Activated T-helper 2 cell treated with anti-CD3 and anti-CD28 coated beads, Interferon-gamma antibody, Interleukin-2, Interleukin-4, amounts not matched to agents 10 μg/mL and 5 μg/mL and 100 μg/mL, durations not matched to agents 14 hours and 24 hours and 36 hours (primary cell): ENCODE measurements at regions not wholly inside any gene's neighbourhood (a gene's known extent, or its start where the extent isn't known, plus 50 kb on each side); places are given as distances from the start of the nearest gene placed in this dataset.

Experiments
- DNase-seq: peaks from one replicate; pipeline ENCODE4 v3.0.0; 2021; ENCODE audit warnings: low spot score
- H3K27ac Mint-ChIP-seq: one replicate; pipeline ENCODE4 v1.8.0; 2021; ENCODE audit warnings: mixed read lengths
- H3K27me3 Mint-ChIP-seq: one replicate; pipeline ENCODE4 v1.8.0; 2021; ENCODE audit warnings: low read depth, mixed read lengths
- H3K36me3 Mint-ChIP-seq: one replicate; pipeline ENCODE4 v1.8.0; 2021; ENCODE audit warnings: low read depth, mixed read lengths
- H3K4me1 Mint-ChIP-seq: one replicate; pipeline ENCODE4 v1.8.0; 2021; ENCODE audit warnings: low read depth, mixed read lengths
- H3K4me3 Mint-ChIP-seq: one replicate; pipeline ENCODE4 v1.8.0; 2021; ENCODE audit warnings: low read depth, mild to moderate bottlenecking, moderate library complexity, mixed read lengths
- H3K9me3 Mint-ChIP-seq: one replicate; pipeline ENCODE4 v1.8.0; 2021; ENCODE audit warnings: mixed read lengths
- intact Hi-C: fragments of 100-400 bp; cut with micrococcal nuclease; formaldehyde crosslinking; loops from one replicate; pipeline ENCODE4 v1.15.1; 2023

DNA sequence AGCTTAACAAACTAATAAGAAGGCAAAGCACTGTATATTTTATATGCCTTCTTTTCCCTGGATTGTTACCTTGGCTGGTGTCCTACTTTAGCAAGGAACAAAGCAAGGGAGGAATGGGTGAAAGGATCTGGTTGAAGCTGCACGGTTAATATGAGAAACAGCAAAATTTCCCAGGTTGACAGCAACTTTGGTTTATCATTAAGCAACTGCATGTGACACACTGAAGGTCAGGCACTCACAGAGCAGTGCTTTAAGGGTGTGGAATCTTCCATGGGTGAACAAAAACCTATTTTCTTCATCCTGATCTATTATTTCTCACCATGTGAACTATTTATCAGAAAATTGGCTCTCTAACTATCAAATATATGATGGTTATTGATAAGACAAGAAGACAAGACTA is 109.0 kb upstream of the ATP10B start:
- H3K27me3 Mint-ChIP-seq: peaks cover 1% of the 10 kb centered on the region
- no peak for DNase-seq
- H3K27ac Mint-ChIP-seq: no peak overlapping the region
- peaks cover 2% of the 10 kb centered on the region for H3K4me1 Mint-ChIP-seq
- no peaks in the 10 kb centered on the region for H3K9me3 Mint-ChIP-seq
- no peak overlapping the region for H3K4me3 Mint-ChIP-seq
- intact Hi-C loops: no loop called here
- H3K36me3 Mint-ChIP-seq: no peaks in the 10 kb centered on the region

DNA sequence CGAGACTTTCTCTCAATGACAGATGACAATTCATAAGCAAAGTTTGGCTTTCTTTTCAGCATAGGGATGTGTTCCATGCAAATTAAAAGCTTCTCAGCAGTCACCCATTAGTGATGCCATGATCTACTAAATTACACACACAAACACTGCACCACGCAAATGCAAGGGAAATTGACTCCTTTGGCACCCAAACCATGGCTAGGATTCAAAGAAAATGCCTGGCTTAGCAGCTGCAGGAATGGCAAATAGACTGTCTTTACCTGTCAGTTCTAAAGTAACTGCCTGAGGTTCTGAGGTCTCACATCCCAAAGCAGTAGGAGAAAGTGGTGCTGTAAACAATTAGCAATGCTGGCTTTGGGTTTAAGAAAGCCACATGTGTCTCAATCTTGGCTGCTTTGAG is 108.6 kb upstream of the ATP10B start:
- H3K27me3 Mint-ChIP-seq: peaks cover 1% of the 10 kb centered on the region
- DNase-seq: no peak
- H3K4me3 Mint-ChIP-seq: no peak overlapping the region
- H3K27ac Mint-ChIP-seq: no peak overlapping the region
- intact Hi-C loops: no loop called here
- no peaks in the 10 kb centered on the region for H3K36me3 Mint-ChIP-seq
- H3K4me1 Mint-ChIP-seq: peaks cover 2% of the 10 kb centered on the region
- no peaks in the 10 kb centered on the region for H3K9me3 Mint-ChIP-seq

DNA sequence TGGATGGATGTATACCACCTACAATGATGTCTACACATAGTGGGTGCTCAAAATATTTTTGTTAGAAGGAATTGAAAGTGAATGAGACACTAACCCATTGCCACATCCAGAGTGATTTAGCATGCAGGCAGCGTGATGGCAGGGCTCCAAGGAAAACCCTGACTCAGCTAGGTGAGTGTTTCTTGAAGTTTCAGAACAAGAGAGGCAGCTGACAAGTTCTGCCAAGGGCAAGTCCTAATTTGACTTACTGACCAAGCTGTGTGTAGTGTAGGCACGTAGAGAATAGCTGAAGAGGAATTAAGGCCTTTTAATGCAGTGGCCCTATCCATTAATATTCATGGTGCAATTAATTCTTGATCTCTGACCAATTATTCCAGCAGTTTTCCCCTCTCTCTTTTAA is 107.8 kb upstream of the ATP10B start:
- no peak for DNase-seq
- no peaks in the 10 kb centered on the region for H3K36me3 Mint-ChIP-seq
- no peak overlapping the region for H3K4me3 Mint-ChIP-seq
- H3K27me3 Mint-ChIP-seq: peaks cover 1% of the 10 kb centered on the region
- intact Hi-C loops: loop anchor here (10.0 kb wide), 1 partner anchor 455 kb away; no protein-coding TSS in a partner anchor
- no peak overlapping the region for H3K27ac Mint-ChIP-seq
- H3K4me1 Mint-ChIP-seq: peaks cover 2% of the 10 kb centered on the region
- no peaks in the 10 kb centered on the region for H3K9me3 Mint-ChIP-seq

DNA sequence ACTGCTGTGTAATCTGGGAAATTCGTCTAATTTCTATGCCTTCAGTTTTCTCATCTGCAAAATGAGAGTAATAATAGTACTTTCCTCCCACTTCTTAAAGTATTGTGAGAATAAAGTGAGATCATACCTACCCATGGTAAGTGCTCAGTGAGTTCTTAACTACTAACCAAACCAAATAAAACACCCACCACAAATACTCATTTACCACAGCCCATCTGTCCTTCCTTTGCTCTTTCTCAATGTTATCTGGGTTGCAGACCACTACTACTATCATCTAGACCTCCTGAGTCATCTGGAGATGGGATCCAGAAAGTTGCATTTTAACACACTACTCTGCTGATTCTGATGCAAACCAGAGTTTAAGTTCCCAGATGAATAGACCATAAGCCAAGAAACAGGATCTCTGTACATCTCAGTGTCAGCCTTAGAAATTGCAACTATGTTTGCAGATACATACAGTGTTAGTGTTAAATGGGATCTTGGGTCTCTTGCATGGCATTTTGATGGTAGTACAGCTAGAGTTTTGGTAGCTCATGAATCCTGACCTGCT is 105.4 kb upstream of the ATP10B start:
- no peaks in the 10 kb centered on the region for H3K36me3 Mint-ChIP-seq
- no peak for DNase-seq
- intact Hi-C loops: loop anchor here (10.0 kb wide), 1 partner anchor 453 kb away; no protein-coding TSS in a partner anchor

DNA sequence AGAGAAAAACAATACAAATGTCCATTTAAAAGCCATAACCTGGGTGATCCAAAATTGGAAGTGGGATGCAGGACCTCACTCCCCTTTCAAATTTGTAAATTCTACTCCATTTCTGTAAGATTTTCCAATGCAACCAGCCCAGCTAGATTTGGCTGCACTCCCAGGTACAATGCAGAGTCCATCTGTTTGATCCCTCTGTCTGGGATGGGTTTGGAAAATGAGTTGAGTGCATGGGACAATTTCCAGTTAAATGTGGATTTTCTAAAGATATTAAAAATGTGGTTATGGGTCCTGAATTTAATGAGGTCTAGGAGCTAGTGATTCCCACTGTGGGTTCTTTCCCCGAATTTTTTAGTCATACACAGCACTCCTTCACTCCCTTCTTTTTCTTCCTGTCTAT is 104.0 kb upstream of the ATP10B start:
- no peak overlapping the region for H3K27ac Mint-ChIP-seq
- DNase-seq: no peak
- no peaks in the 10 kb centered on the region for H3K9me3 Mint-ChIP-seq
- no peaks in the 10 kb centered on the region for H3K36me3 Mint-ChIP-seq
- no peaks in the 10 kb centered on the region for H3K27me3 Mint-ChIP-seq
- no peak overlapping the region for H3K4me3 Mint-ChIP-seq
- peaks cover 2% of the 10 kb centered on the region for H3K4me1 Mint-ChIP-seq
- intact Hi-C loops: loop anchor here (10.0 kb wide), 1 partner anchor 451 kb away; no protein-coding TSS in a partner anchor

More for the DNA sequence above, 105.4 kb upstream of the ATP10B start:
- Mint-ChIP-seq H3K27ac (no peak overlapping the region), H3K4me1 (peaks cover 2% of the 10 kb centered on the region), H3K9me3 (no peaks in the 10 kb centered on the region), H3K4me3 (no peak overlapping the region), H3K27me3 (no peaks in the 10 kb centered on the region)

DNA sequence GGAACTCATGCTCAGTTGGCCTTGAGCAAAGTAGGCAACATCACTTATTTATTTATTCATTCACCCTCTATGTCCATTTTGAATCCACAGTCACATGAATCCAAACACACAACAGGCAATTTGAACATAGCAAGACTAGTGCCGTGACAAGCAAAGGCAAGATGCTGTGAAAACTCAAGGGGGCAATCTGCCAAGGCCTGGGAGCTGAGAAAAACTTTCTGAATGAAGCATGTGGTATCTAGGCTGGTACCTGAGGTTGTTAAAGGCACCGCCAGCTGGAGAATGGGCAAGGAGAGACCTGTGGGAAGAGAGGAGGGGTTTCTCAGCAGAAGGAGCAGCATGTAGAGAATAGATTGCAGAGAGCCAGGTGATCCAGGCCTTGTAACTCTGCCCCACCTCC is 98.3 kb upstream of the ATP10B start:
- Mint-ChIP-seq H3K27ac (no peak overlapping the region), H3K36me3 (no peaks in the 10 kb centered on the region), H3K4me3 (no peak overlapping the region), H3K27me3 (peaks cover 3% of the 10 kb centered on the region), H3K9me3 (no peaks in the 10 kb centered on the region), H3K4me1 (no peaks in the 10 kb centered on the region)
- DNase-seq: no peak
- intact Hi-C loops: loop anchor here (10.0 kb wide), 1 partner anchor 446 kb away; no protein-coding TSS in a partner anchor

DNA sequence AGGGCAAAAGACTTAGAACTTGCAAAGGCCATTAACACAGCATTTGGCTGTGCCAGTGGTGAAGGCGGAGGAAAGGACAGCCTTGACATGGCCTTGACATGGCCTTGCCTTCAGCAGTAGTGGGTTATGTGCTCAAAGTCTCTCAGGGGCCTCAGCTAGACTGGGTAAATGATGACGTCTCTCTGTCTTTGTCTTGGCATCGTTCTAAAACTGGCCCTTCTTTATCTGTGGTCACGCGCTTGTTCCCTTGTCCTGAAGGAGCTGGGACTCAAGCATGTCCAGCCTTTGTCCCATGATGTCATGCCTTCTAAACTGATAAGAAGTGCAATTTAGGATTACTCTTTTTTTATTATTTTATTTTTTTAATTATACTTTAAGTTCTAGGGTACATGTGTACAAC is 88.7 kb upstream of the ATP10B start:
- H3K4me3 Mint-ChIP-seq: no peak overlapping the region
- H3K36me3 Mint-ChIP-seq: no peaks in the 10 kb centered on the region
- no peaks in the 10 kb centered on the region for H3K9me3 Mint-ChIP-seq
- no peaks in the 10 kb centered on the region for H3K4me1 Mint-ChIP-seq
- H3K27me3 Mint-ChIP-seq: peaks cover 1% of the 10 kb centered on the region
- H3K27ac Mint-ChIP-seq: no peak overlapping the region
- intact Hi-C loops: no loop called here
- no peak for DNase-seq

DNA sequence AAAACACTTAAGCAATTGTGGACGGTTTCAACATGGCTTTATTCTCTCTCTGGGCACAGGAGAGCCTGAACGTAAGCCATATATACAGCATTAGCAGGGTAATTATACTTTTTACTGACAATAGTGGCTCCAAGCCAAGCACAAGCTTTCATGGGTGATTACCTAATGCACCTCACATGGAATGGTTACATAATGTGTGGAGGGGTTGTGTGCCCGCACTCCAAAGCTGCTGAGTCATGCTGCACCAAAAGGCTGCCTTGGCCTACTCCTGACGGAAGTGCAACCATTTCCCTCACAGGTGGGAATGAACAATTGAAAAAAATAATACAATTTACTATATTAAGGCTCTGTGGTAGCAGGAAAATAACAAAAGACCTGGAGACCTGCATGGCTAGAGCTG is 86.5 kb upstream of the ATP10B start:
- intact Hi-C loops: no loop called here
- Mint-ChIP-seq H3K27me3 (no peaks in the 10 kb centered on the region), H3K4me3 (no peak overlapping the region), H3K27ac (no peak overlapping the region), H3K9me3 (no peaks in the 10 kb centered on the region), H3K36me3 (no peaks in the 10 kb centered on the region), H3K4me1 (no peaks in the 10 kb centered on the region)
- DNase-seq: no peak

DNA sequence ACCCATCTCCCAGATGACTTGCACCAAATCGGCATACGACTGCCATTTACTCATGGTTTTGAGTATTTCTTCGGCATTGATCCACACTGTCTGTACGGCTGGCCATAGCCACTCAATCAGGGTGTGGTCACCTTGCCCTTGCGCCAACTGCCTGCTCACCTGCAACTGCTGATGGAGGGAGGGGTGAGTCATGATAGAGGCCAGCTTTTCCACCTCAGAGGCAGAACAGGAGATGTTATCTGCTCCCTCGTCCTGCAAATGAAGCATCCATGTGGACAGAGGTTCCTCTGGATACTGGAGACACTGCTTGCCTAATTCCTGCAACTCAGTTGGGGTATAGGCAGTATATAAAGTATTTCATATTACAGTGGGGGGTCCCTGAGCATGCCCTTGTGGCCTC is 85.6 kb upstream of the ATP10B start:
- no peak for DNase-seq
- H3K27ac Mint-ChIP-seq: no peak overlapping the region
- H3K4me3 Mint-ChIP-seq: no peak overlapping the region
- intact Hi-C loops: no loop called here
- no peaks in the 10 kb centered on the region for H3K36me3 Mint-ChIP-seq
- no peaks in the 10 kb centered on the region for H3K9me3 Mint-ChIP-seq
- H3K27me3 Mint-ChIP-seq: no peaks in the 10 kb centered on the region
- H3K4me1 Mint-ChIP-seq: no peaks in the 10 kb centered on the region

DNA sequence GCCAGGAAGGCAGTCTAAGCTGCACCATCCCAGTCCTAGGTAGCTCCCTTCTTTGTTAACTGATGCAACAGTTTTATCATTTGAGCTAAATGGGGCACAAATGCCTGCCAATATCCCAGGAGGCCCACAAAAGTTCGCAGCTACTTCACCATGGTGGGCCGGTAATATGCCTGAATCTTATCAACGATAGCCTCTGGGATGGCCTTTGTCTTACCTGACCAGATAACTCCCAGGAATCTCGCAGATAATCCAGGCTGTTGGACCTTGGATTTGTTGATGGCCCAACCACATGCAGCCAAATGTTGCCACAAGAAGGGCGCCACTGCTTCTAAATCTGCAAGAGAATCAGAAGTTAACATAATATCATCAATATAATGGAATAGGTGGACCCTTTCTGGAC is 83.8 kb upstream of the ATP10B start:
- Mint-ChIP-seq H3K27me3 (no peaks in the 10 kb centered on the region), H3K4me1 (no peaks in the 10 kb centered on the region), H3K27ac (no peak overlapping the region), H3K4me3 (no peak overlapping the region), H3K9me3 (no peaks in the 10 kb centered on the region), H3K36me3 (no peaks in the 10 kb centered on the region)
- DNase-seq: no peak
- intact Hi-C loops: no loop called here

DNA sequence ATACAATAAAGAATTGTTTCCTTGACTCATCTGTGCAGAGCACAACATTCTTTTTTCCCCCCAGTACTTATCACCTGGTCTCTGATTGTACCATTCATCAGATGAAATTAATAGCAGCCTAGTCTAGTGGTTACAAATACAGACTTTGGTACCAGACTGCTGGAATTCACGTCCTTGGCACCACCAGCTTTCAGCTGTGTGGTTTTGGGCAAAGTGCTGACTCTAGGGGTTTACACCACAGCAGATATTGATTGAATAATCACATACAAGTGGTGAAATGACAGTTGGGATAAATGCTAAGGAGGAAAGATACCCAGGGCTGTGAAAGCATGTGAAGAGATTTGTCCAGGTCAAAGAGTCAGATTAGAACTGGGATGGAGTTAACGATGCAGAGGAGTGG is 79.3 kb upstream of the ATP10B start:
- H3K36me3 Mint-ChIP-seq: no peaks in the 10 kb centered on the region
- H3K9me3 Mint-ChIP-seq: no peaks in the 10 kb centered on the region
- no peak overlapping the region for H3K27ac Mint-ChIP-seq
- H3K4me3 Mint-ChIP-seq: no peak overlapping the region
- no peak for DNase-seq
- no peaks in the 10 kb centered on the region for H3K27me3 Mint-ChIP-seq
- no peaks in the 10 kb centered on the region for H3K4me1 Mint-ChIP-seq
- intact Hi-C loops: no loop called here

DNA sequence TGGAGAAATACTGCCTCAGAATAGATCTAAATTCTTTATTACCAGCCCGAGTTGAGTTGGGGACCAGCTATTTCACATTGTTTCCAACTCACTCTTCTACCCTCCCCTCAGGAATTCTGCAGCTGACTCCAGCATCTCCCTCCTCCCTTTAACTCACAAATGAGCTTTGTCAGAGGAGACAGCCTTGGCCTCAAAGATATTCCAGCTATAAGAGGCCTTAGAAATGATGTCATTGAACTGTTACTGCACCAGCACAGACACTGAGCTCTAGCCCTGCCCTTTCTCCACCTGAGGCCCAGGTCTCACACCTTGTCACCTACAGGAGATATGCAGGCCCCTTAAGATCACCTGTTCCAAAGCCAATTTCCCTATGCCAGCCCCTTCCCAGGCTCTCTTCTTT is 78.4 kb upstream of the ATP10B start:
- Mint-ChIP-seq H3K9me3 (no peaks in the 10 kb centered on the region), H3K36me3 (no peaks in the 10 kb centered on the region), H3K27me3 (no peaks in the 10 kb centered on the region), H3K27ac (no peak overlapping the region), H3K4me3 (no peak overlapping the region), H3K4me1 (no peaks in the 10 kb centered on the region)
- intact Hi-C loops: no loop called here
- DNase-seq: no peak

DNA sequence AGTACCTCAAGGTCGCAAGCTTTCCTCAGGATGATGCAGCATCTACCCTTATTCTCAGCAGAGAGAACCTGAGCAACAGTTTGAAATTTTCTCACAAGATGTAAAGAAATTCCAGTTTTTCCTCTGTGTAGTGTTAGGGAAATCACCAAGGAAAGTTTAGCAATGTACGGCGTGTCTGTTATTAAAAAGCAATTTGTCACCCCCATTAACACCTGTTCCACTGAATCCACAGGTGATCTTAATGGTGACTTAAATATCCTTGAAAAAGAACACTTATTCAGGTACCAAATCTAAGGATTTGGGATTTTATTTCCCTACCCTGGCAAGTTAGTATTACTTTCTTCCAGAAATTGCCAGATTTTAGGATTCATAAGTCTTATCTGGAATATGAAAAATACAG is 77.9 kb upstream of the ATP10B start:
- no peak for DNase-seq
- H3K27me3 Mint-ChIP-seq: no peaks in the 10 kb centered on the region
- H3K36me3 Mint-ChIP-seq: no peaks in the 10 kb centered on the region
- intact Hi-C loops: no loop called here
- no peaks in the 10 kb centered on the region for H3K9me3 Mint-ChIP-seq
- no peaks in the 10 kb centered on the region for H3K4me1 Mint-ChIP-seq
- no peak overlapping the region for H3K4me3 Mint-ChIP-seq
- H3K27ac Mint-ChIP-seq: no peak overlapping the region

DNA sequence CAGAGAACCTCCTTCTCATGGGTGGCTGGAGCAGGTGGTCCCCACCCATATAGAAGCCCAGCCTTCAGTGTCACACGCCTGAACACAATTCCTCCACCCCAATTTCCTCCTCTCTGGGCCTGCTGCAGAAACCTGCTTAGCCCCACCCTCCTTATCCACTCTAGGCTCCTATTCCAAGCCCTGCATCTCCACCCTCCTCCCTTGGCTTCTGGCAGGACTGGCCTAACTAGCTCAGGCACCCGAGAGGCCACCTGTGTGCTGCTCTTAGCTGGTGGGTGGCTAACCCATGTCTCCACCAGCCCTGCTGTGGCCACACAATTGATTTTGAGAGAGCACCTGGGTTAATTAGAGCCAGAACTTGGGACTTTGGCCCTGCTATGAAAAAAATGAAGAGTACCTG is 77.3 kb upstream of the ATP10B start:
- H3K27ac Mint-ChIP-seq: no peak overlapping the region
- intact Hi-C loops: no loop called here
- H3K36me3 Mint-ChIP-seq: no peaks in the 10 kb centered on the region
- H3K9me3 Mint-ChIP-seq: no peaks in the 10 kb centered on the region
- no peaks in the 10 kb centered on the region for H3K27me3 Mint-ChIP-seq
- H3K4me3 Mint-ChIP-seq: no peak overlapping the region
- no peaks in the 10 kb centered on the region for H3K4me1 Mint-ChIP-seq
- no peak for DNase-seq
